ENCODE measurements at regions not wholly inside any gene's neighbourhood (a gene's known extent, or its start where the extent isn't known, plus 50 kb on each side); places are given as distances from the start of the nearest gene placed in this dataset.

DNA sequence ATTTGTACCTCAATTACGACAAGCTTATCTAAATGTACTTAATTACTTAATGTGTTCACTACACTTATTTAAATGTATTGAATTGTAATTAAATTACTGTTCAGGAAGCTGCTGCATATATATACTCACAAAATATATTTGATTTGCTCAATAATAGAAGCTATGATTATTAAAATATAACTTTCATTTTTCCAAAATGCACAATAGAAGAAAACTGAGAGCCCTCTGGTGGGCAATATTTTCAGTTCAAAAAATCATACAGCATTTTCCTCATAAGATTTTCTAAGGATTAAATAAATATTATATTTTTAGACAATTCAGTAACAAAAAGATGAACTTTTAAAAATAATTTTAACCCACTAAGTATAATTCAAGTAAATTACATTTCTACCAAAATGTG lies 217.3 kb downstream of the DKK2 start:
- no peaks in the 10 kb centered on the region for H3K36me3 ChIP-seq (ENCODE audit: insufficient read depth, low read length, poor library complexity, severe bottlenecking)
- no peaks in the 10 kb centered on the region for H3K9me3 ChIP-seq (ENCODE audit: low read depth, low read length, poor library complexity, severe bottlenecking)
- ChIA-PET POLR2A (ENCODE audit: low non-redundant PET) (no interaction called here), CTCF (interaction anchor here (0.5 to 1.3 kb wide), 2 partner anchors 364 to 490 kb away, joined by 3 read pairs; no protein-coding TSS in a partner anchor)
- H3K4me1 ChIP-seq (ENCODE audit: insufficient read depth, low read length, poor library complexity, severe bottlenecking), result no peaks in the 10 kb centered on the region
- H3K4me3 ChIP-seq (ENCODE audit: low read depth, low read length, poor library complexity, severe bottlenecking), result no peak overlapping the region
- H3K27me3 ChIP-seq (replicated peaks; ENCODE audit: insufficient read depth, low read depth, low read length, poor library complexity), result no peaks in the 10 kb centered on the region
- intact Hi-C loops (cut with micrococcal nuclease; ENCODE audit: unreplicated experiment), result loop anchor here (5.0 to 10.0 kb wide), 2 partner anchors 364 to 554 kb away; no protein-coding TSS in a partner anchor
- no peak for DNase-seq (ENCODE audit: low spot score)
- no peak for TF ChIP-seq EZH2 (IDR thresholded peaks at IDR 0.05; ENCODE audit: borderline replicate concordance, low read depth, low read length, poor library complexity, severe bottlenecking)
- TF ChIP-seq, protein P1, sequence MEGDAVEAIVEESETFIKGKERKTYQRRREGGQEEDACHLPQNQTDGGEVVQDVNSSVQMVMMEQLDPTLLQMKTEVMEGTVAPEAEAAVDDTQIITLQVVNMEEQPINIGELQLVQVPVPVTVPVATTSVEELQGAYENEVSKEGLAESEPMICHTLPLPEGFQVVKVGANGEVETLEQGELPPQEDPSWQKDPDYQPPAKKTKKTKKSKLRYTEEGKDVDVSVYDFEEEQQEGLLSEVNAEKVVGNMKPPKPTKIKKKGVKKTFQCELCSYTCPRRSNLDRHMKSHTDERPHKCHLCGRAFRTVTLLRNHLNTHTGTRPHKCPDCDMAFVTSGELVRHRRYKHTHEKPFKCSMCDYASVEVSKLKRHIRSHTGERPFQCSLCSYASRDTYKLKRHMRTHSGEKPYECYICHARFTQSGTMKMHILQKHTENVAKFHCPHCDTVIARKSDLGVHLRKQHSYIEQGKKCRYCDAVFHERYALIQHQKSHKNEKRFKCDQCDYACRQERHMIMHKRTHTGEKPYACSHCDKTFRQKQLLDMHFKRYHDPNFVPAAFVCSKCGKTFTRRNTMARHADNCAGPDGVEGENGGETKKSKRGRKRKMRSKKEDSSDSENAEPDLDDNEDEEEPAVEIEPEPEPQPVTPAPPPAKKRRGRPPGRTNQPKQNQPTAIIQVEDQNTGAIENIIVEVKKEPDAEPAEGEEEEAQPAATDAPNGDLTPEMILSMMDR (conservative IDR thresholded peaks at IDR 0.05; ENCODE audit: low read depth, low read length), result peak; percentile 62
- no peak overlapping the region for H3K27ac ChIP-seq (ENCODE audit: low read depth, low read length, poor library complexity, severe bottlenecking)
- BruUV-seq (replicated peaks), result no TSS peak

DNA sequence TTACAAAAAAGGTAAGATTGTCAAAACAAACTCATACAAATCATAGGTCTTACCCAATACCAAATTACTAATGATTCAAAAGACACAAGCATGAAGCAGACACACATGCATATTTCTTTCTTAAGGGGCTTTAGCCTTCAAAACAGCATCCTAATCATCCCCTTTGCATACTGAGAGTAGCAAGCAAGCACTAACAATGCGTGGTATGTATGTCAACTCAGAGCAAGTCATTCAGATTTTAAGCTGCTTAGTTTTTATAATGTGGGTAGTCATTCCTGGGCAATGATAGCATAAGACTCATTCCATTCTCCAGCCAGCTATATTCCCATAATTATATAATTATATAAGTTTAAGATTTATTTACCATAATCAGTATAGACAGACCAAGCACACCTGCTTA lies 219.6 kb downstream of the DKK2 start:
- TF ChIP-seq, protein P1 (conservative IDR thresholded peaks at IDR 0.05; ENCODE audit: low read depth, low read length), result no peak
- TF ChIP-seq EZH2 (IDR thresholded peaks at IDR 0.05; ENCODE audit: borderline replicate concordance, low read depth, low read length, poor library complexity, severe bottlenecking), result no peak
- H3K27me3 ChIP-seq (replicated peaks; ENCODE audit: insufficient read depth, low read depth, low read length, poor library complexity), result no peaks in the 10 kb centered on the region
- ChIA-PET CTCF (no interaction called here), POLR2A (ENCODE audit: low non-redundant PET) (no interaction called here)
- BruUV-seq (replicated peaks), result no TSS peak
- intact Hi-C loops (cut with micrococcal nuclease; ENCODE audit: unreplicated experiment), result loop anchor here (5.0 to 10.0 kb wide), 2 partner anchors 366 to 552 kb away; no protein-coding TSS in a partner anchor
- no peaks in the 10 kb centered on the region for H3K4me1 ChIP-seq (ENCODE audit: insufficient read depth, low read length, poor library complexity, severe bottlenecking)
- no peak overlapping the region for H3K4me3 ChIP-seq (ENCODE audit: low read depth, low read length, poor library complexity, severe bottlenecking)
- H3K27ac ChIP-seq (ENCODE audit: low read depth, low read length, poor library complexity, severe bottlenecking), result no peak overlapping the region
- DNase-seq (ENCODE audit: low spot score), result no peak
- no peaks in the 10 kb centered on the region for H3K36me3 ChIP-seq (ENCODE audit: insufficient read depth, low read length, poor library complexity, severe bottlenecking)
- no peaks in the 10 kb centered on the region for H3K9me3 ChIP-seq (ENCODE audit: low read depth, low read length, poor library complexity, severe bottlenecking)

DNA sequence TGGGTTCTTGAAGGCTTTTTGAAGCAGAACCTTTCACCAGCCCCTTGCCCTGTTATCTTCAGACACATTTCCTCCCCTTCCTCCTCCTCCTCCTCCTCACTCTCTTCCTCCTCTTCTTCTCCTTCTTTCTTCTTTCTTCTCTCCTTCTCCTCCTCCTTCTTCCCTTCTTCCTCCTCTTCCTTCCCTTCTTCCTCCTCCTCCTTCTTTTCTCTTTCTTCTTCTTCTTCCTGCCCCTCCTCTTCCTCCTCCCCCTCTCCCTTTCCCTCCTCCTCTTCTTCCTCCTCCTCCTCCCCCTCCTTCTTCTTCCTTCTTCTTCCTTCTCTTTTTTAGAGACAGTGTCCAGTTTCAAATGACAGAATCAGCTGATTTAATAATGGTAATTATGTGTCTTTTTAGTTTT lies 226.0 kb downstream of the DKK2 start:
- ChIA-PET POLR2A (ENCODE audit: low non-redundant PET) (interaction anchor here (0.7 kb wide), 1 partner anchor 18 kb away, joined by 3 read pairs; no protein-coding TSS in a partner anchor), CTCF (interaction anchor here (0.6 kb wide), 1 partner anchor 91 kb away, joined by 5 read pairs; no protein-coding TSS in a partner anchor)
- Histone ChIP-seq H3K4me3 (ENCODE audit: low read depth, low read length, poor library complexity, severe bottlenecking) (no peak overlapping the region), H3K9me3 (ENCODE audit: low read depth, low read length, poor library complexity, severe bottlenecking) (no peaks in the 10 kb centered on the region), H3K27me3 (replicated peaks; ENCODE audit: insufficient read depth, low read depth, low read length, poor library complexity) (no peaks in the 10 kb centered on the region), H3K27ac (ENCODE audit: low read depth, low read length, poor library complexity, severe bottlenecking) (no peak overlapping the region), H3K36me3 (ENCODE audit: insufficient read depth, low read length, poor library complexity, severe bottlenecking) (no peaks in the 10 kb centered on the region), H3K4me1 (ENCODE audit: insufficient read depth, low read length, poor library complexity, severe bottlenecking) (no peaks in the 10 kb centered on the region)
- no peak for TF ChIP-seq EZH2 (IDR thresholded peaks at IDR 0.05; ENCODE audit: borderline replicate concordance, low read depth, low read length, poor library complexity, severe bottlenecking)
- TF ChIP-seq, protein P1 (conservative IDR thresholded peaks at IDR 0.05; ENCODE audit: low read depth, low read length), result no peak
- BruUV-seq (replicated peaks), result no TSS peak
- no peak for DNase-seq (ENCODE audit: low spot score)
- intact Hi-C loops (cut with micrococcal nuclease; ENCODE audit: unreplicated experiment), result loop anchor here (10.0 kb wide), 1 partner anchor 545 kb away; no protein-coding TSS in a partner anchor
